SHP77 treated with DMSO at 0.1 percent for 48 hours (cell line): ENCODE measurements at regions not wholly inside any gene's neighbourhood (a gene's known extent, or its start where the extent isn't known, plus 50 kb on each side); places are given as distances from the start of the nearest gene placed in this dataset.
"Not testable (repeated sequence)": the region's sequence is repeated elsewhere in the genome, so short reads cannot be mapped to it uniquely, and the experiment has no call there.

Experiments used
- DNase-seq: peaks from one replicate; lab custom pipeline; 2025; lab: John Stamatoyannopoulos, UW

GRCh38 chr3:147154988-147155387 is 251.4 kb downstream of the ZIC4 start:
- DNase-seq, result not testable (repeated sequence)

DNA sequence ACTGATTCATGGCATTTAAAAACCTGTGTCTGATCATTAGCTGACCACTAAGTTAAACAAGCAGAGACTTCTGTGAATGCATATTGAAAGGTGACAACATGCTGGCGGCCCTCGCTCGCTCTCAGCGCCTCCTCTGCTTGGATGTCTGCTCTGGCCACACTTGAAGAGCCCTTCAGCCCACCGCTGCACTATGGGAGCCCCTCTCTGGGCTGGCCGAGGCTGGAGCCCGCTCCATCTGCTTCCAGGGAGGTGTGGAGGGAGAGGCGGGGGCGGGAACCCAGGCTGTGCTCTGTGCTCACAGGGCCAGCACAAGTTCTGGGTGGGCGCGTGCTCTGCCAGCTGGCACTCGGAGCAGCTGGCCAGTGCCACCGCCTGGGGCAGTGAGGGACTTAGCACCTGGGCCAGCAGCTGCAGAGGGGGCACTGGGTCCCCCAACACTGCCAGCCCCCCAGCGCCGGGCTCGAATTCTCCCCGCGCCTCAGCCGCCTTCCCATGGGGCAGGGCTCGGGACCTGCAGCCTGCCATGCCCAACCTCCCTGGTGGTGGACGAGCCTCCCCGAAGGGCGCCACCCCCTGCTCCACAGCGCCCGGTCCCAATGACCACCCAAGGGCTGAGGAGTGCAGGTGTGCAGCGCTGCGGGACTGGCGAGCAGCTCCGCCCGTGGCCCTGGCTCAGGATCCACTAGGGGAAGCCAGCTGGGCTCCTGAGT is 252.4 kb downstream of the ZIC4 start:
- no peak for DNase-seq

GRCh38 chr3:147152476-147152875 is 253.9 kb downstream of the ZIC4 start:
- DNase-seq, result no peak

DNA sequence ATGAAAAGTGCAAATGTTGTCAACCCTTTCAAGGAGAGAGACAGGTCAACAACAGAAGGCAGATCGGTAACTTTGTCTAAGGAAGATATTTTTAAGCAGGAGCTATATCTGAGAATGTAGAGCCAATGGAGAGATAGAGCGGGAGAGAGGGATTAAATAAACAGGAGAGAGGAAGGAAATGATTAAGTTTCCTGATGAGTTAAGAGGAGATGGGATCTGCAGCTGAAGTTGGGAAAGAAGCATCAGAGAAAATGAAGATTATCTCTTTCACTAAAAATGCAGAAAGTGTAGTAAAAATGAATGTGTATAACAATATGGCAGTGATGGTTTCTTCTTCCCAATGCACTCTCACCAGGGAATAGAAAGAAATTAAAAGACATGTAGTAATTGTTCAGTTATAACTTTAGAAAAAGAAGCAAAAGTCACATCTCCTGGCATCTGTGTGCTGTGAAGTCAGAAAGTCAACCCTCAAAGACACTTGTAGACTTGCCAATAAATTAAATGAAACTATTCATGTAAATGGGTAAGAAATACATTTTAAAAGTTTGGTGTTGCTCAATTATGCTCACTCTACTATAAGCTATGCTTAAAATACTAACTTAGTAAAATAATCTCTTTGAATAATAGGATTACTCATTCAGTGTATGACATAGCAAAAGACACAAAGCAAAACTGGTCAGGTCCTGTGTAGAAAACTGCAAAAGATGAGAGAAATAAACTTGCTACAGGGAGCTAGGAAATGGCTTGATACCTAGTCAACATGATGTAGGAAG is 264.6 kb downstream of the ZIC4 start:
- no peak for DNase-seq

- no peak for DNase-seq
Measured at GRCh38 chr3:147139341-147139740, 267.0 kb downstream of the ZIC4 start.

DNA sequence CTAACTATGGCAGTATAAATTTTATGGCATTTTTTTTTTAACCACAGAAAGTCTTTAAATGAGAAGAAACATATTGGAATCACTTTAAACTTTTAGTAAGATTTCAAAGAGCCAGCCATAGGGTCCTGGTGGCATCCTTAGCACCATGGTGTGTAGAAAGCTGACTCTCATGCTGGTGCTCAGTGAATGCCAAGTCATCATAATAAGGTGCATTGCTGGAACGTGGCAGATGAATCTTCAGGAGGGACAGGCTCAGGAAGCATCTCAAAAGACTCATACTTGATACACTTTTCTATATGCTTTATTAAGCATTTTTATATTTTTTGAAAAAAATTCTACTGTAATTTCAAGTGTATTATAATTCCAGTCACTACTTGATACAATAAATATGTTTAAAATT is 274.2 kb downstream of the ZIC4 start:
- no peak for DNase-seq

GRCh38 chr3:147130461-147130860 is 275.9 kb downstream of the ZIC4 start:
- no peak for DNase-seq

DNA sequence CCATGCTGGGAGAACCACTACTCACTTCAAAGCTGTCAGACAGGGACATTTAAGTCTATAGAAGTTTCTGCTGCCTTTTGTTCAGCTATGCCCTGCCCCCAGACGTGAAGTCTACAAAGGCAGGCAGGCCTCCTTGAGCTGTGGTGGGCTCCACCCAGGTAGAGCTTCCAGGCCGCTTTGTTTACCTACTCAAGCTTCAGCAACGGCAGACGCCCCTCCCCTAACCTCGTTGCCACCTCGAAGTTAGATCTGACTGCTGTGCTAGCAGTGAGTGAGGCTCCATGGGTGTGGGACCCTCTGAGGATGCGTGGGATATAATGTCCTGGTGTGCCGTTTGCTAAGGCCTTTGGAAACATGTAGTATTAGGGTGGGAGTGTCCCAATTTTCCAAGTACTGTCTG is 276.7 kb downstream of the ZIC4 start:
- no peak for DNase-seq

GRCh38 chr3:147122350-147122749 is 284.0 kb downstream of the ZIC4 start:
- DNase-seq, result no peak

DNA sequence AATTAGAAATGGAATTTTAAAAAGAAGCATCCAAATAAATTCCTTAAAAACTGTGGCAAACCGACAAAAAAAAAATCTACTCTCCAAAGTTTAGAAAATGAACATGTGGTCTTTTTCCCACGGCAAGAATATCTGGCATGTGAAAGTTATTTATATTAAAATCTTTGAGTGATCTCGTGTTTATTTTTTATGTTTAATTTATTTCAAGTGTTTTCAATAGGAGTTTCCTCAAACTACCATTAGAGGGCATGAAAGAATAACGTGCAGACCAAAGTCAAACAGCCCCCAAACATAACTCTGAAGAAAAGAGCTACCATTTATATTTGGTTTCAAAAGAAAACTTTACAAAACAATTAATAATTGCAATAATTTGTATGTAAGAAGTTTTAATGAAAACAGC is 286.4 kb downstream of the ZIC4 start:
- DNase-seq, result peak; percentile 1

DNA sequence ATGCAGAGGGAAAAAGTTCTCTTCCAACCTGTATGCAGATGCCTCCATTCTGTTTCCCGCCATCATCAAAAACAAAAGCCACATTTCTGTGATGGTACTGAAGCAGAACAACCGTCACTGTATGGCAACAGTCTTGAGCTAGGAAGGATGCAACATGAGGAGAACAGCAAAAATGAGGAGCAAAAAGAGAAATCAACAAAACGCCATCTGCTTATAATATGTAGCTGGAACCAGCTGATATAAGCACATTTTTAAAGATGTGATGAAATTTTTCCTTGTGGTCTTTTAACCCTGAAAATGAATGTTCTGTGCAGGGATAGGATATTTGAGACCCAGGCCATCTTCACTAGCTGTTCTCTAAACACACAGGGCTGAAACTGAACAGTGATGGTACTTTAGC is 287.0 kb downstream of the ZIC4 start:
- DNase-seq, result no peak

GRCh38 chr3:147118611-147119010 is 287.7 kb downstream of the ZIC4 start:
- no peak for DNase-seq

DNA sequence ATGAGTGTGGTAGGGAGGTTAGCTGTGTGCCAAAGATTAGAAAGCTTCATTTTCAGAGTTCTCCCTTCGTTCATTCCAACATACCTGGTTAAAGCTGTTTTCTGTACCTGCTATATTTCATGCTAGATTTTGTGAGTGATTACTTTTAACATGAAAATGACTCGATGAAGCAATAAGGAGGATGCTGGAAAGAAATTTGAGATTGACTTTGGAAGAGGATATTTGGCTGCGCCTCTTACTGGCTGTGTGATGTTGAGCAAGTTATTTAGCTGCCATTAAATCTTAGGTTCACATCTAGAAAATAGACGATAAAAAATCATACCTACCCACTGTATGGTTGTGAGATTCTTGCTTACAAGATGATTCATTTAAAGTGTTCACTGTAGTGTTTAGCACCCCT is 288.7 kb downstream of the ZIC4 start:
- DNase-seq, result no peak

DNA sequence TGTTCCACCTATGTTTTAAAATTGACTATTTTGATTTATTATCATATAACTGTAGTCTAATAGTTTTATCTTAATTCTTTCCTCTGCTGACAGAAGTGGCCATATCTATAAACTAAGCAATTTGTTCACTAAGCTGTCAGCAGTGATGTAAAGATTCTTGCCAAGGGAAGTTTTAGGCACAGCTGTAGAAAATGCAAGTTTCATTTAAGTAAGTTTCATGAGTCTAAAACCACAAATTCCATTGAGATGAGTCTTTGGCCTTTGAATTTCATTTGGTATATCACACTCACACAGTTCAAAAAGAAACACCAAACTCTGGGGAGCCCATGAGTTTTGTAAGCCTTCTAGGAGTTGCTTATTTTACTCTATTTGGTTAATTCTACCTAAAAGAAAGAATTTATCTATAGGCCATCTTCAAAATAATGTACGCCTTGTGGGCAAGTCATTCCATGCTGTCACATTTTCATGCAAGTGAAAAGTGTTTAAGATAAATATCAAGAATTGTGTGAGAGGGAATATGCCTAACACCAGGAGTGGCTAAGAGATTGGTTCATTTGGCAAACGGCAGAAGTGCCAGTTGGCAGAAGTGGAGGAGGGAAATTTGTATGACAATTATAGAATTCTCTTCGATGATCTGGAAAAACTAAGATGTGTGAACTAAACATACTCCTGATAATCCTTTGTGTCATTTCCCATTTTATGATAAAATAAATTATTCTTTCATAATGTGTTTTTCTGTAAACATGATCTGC is 292.9 kb downstream of the ZIC4 start:
- no peak for DNase-seq

GRCh38 chr3:147099076-147099475 is 307.3 kb downstream of the ZIC4 start:
- no peak for DNase-seq

- no peak for DNase-seq
Measured at GRCh38 chr3:147090461-147090860, 315.9 kb downstream of the ZIC4 start.

GRCh38 chr3:147089286-147089685 is 317.1 kb downstream of the ZIC4 start:
- no peak for DNase-seq

DNA sequence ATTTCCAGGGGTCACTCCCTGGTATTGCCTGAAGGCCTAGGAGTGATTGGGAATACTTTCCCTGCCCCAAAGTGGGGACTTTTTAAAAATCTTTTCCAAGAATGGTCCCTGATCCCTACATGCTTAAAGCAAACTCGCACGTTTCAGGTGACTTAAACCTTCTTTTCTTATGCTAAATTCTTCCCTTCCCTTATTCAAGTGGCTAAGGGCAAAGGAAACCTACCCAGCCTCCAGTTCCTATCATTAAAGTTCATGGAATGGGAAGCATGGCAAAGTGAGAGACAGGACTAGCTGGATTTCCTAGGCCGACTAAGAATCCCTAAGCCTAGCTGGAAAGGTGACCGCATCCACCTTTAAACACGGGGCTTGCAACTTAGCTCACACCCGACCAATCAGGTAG is 346.8 kb downstream of the ZIC4 start:
- not testable (repeated sequence) for DNase-seq

DNA sequence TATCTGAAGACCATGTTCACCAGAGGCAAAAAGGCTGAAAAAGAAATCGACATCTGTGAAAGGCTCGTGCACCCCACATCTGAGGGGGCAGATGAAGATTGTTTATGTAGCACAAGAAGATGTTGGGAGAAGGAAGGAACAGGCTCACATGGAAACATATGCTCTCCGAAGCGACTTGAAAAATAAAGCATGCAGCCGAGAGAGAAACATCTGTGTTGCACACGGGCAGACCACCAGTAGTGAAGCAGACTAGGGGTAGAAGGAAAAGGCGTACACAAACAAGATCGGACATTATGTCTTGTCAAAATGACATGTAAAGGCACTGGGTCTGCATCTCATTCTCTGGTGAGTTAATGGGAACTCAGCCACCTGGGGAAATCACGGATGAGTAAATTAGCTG is 356.5 kb downstream of the ZIC4 start:
- DNase-seq, result no peak

DNA sequence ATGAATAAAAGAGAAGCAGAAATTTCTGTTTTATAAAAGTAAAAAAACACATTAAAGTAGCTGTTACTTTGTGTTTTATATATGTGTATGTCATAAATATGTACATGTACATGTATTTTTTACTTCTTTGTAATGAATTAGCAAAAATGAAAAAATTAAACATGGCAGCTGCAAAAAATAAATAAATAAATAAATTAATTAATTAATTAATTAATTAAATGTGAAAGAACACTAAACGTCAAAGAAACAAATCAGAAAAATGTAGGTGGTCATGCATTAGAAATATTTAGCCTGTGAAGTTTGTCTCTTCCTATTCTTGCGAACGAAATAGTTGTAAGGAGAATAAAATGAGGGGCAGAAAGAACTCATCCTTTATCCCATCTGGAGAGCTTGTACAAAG is 357.0 kb downstream of the ZIC4 start:
- no peak for DNase-seq

DNA sequence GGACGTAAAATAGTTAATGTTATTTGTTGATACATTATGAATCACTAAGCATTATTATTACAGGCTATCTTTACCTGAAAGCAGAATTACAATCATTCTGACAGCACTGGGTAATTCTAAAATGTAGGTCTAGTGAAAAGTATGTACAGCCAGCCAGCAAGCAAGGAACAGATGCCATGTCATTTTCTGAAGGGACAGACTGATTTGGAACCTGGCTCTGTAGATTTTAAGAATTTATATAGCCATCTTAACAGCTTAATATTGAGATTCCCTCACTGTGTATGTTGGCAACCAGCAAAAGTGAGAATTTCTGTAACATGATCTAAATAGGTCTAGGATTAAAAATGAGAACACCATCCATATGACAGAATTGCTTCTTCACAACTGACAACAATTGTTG is 359.4 kb downstream of the ZIC4 start:
- DNase-seq, result no peak

- no peak for DNase-seq
Measured at GRCh38 chr3:147038481-147038880, 367.9 kb downstream of the ZIC4 start.

DNA sequence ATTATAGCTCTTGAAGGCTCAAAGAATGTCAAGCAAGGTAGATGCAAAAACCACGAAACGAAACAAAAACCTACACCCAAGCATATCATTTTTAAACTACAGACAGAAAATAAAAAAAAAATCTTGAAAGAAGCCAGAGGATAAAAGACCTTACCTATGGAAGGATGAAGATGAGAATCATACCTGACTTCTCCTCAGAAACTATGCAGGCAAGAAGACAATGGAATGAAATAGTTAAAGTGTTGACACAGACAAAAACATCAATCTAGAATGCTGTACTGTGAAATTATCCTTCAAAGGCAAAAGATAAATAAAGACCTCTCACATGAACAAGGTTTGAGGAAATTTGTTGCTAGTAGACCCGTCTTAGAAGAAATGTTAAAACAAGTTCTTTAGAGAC is 372.0 kb downstream of the ZIC4 start:
- no peak for DNase-seq
